Panc1 (cell line): ENCODE measurements at regions not wholly inside any gene's neighbourhood (a gene's known extent, or its start where the extent isn't known, plus 50 kb on each side); places are given as distances from the start of the nearest gene placed in this dataset.

Experiments used
- ATAC-seq: fragments of 200-7000 bp; cut with Tn5 transposase; 2 replicates; pipeline ENCODE4 v1.9.1; 2020; ENCODE audit warnings: mild to moderate bottlenecking, moderate library complexity
- BruUV-seq: library from RNA; stranded (reverse); fragments of 400-500 nt; replicated peaks from 2 replicates; lab custom pipeline; 2021; lab: Mats Ljungman, UMichigan
- CTCF ChIA-PET: fragments of 300-600 bp; sonication (Branson Sonifier 250); formaldehyde crosslinking; loops from one replicate; lab custom pipeline; 2022; ENCODE audit warnings: antibody characterized with exemption; lab: Charles Lee
- POLR2A ChIA-PET: fragments of 300-600 bp; sonication (Branson Sonifier 250); formaldehyde crosslinking; loops from one replicate; lab custom pipeline; 2022; ENCODE audit warnings: antibody characterized with exemption; lab: Charles Lee
- DNase-seq: peaks from one replicate; pipeline ENCODE4 v3.0.0-alpha.2; 2010; ENCODE audit warnings: low read depth, low spot score
- H3K27ac ChIP-seq: 2 replicates; pipeline ENCODE4 v1.5.1; 2011; ENCODE audit warnings: mild to moderate bottlenecking, low read length, inconsistent platforms
- H3K27me3 ChIP-seq: fragments of 200-500 bp; sonication (Bioruptor generic); 2 replicates; pipeline ENCODE4 v1.6.0; 2014; ENCODE audit warnings: low read length, inconsistent platforms; ENCODE audit not compliant: control insufficient read depth, insufficient read depth
- H3K36me3 ChIP-seq: fragments of 200-500 bp; sonication (Bioruptor generic); 2 replicates; pipeline ENCODE4 v1.5.1; 2014; ENCODE audit warnings: inconsistent platforms, mild to moderate bottlenecking, low read length, moderate library complexity; ENCODE audit not compliant: control insufficient read depth, insufficient read depth
- H3K4me1 ChIP-seq: 2 replicates; pipeline ENCODE4 v1.5.1; 2011; ENCODE audit warnings: inconsistent platforms, mild to moderate bottlenecking, low read length, moderate library complexity; ENCODE audit not compliant: control insufficient read depth, insufficient read depth
- H3K4me3 ChIP-seq, 2 experiments: 2 replicates each; pipeline ENCODE4 v1.5.1; 2011 to 2012; ENCODE audit warnings: low read depth in 2 of 2, low read length in 2 of 2, mild to moderate bottlenecking in 2 of 2, inconsistent platforms in 1 of 2, moderate library complexity in 1 of 2
- H3K9me3 ChIP-seq: fragments of 200-500 bp; sonication (Bioruptor generic); 2 replicates; pipeline ENCODE4 v1.5.1; 2014; ENCODE audit warnings: low read depth, mild to moderate bottlenecking, inconsistent platforms, low read length, moderate library complexity; ENCODE audit not compliant: control insufficient read depth, insufficient read depth
- POLR2AphosphoS5 ChIP-seq: IDR thresholded peaks from 2 replicates; pipeline ENCODE4 v1.6.1; 2012; ENCODE audit warnings: mild to moderate bottlenecking, low read depth, low read length, moderate library complexity
- SIN3A ChIP-seq: IDR thresholded peaks from 2 replicates; pipeline ENCODE4 v1.6.1; 2012; ENCODE audit warnings: low read depth, mild to moderate bottlenecking, low read length, moderate library complexity, borderline replicate concordance; ENCODE audit not compliant: insufficient read depth
- TCF7L2 ChIP-seq: IDR thresholded peaks from 2 replicates; pipeline ENCODE4 v1.6.1; 2011; ENCODE audit warnings: mild to moderate bottlenecking, low read depth, low read length, inconsistent platforms
- in situ Hi-C: cut with HindIII; loops from 2 replicates; pipeline ENCODE4 v1.10.0; 2016; ENCODE audit warnings: low sequenced_read_pairs, low pct_unique_long_range_greater_than_20kb
- intact Hi-C: fragments of 100-400 bp; cut with micrococcal nuclease; formaldehyde crosslinking; loops from one replicate; pipeline ENCODE4 v1.10.0; 2022; ENCODE audit not compliant: unreplicated experiment
- TF ChIP-seq, protein P1 (sequence below), 2 experiments: IDR thresholded peaks; 2 replicates each; pipeline ENCODE4 v1.6.1; 2011 to 2012; ENCODE audit warnings: low read depth in 2 of 2, control low read depth in 1 of 2, low read length in 1 of 2, mild to moderate bottlenecking in 1 of 2, moderate library complexity in 1 of 2; ENCODE audit not compliant: insufficient read depth in 1 of 2
- TF ChIP-seq, protein P2 (sequence below): fragments of 450-650 bp; IDR thresholded peaks from 2 replicates; pipeline ENCODE4 v1.5.1; 2017; ENCODE audit warnings: mild to moderate bottlenecking

- Histone ChIP-seq H3K4me1 (no peaks in the 10 kb centered on the region), H3K27me3 (no peaks in the 10 kb centered on the region), H3K4me3 (no peak overlapping the region), H3K36me3 (no peaks in the 10 kb centered on the region), H3K9me3 (no peaks in the 10 kb centered on the region), H3K27ac (no peak overlapping the region)
- CTCF ChIA-PET, result no interaction called here
- no peak for DNase-seq
- intact Hi-C loops, result no loop called here
- POLR2A ChIA-PET, result no interaction called here
- TF ChIP-seq, protein P1, sequence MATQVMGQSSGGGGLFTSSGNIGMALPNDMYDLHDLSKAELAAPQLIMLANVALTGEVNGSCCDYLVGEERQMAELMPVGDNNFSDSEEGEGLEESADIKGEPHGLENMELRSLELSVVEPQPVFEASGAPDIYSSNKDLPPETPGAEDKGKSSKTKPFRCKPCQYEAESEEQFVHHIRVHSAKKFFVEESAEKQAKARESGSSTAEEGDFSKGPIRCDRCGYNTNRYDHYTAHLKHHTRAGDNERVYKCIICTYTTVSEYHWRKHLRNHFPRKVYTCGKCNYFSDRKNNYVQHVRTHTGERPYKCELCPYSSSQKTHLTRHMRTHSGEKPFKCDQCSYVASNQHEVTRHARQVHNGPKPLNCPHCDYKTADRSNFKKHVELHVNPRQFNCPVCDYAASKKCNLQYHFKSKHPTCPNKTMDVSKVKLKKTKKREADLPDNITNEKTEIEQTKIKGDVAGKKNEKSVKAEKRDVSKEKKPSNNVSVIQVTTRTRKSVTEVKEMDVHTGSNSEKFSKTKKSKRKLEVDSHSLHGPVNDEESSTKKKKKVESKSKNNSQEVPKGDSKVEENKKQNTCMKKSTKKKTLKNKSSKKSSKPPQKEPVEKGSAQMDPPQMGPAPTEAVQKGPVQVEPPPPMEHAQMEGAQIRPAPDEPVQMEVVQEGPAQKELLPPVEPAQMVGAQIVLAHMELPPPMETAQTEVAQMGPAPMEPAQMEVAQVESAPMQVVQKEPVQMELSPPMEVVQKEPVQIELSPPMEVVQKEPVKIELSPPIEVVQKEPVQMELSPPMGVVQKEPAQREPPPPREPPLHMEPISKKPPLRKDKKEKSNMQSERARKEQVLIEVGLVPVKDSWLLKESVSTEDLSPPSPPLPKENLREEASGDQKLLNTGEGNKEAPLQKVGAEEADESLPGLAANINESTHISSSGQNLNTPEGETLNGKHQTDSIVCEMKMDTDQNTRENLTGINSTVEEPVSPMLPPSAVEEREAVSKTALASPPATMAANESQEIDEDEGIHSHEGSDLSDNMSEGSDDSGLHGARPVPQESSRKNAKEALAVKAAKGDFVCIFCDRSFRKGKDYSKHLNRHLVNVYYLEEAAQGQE (IDR thresholded peaks at IDR 0.05; ENCODE audit: insufficient read depth in 1 of 2, low read depth in 2 of 2, low read length in 1 of 2), result no peak
- in situ Hi-C loops, result no loop called here
- no peak for ATAC-seq
- BruUV-seq, result no TSS peak
Observed at GRCh38 chr10:2139746-2140145, 402.4 kb upstream of the ADARB2 start.

- POLR2A ChIA-PET, result no interaction called here
- Histone ChIP-seq H3K4me1 (no peaks in the 10 kb centered on the region), H3K27ac (no peak overlapping the region), H3K4me3 (no peak overlapping the region), H3K9me3 (no peaks in the 10 kb centered on the region), H3K36me3 (no peaks in the 10 kb centered on the region), H3K27me3 (no peaks in the 10 kb centered on the region)
- no peak for ATAC-seq
- TF ChIP-seq, protein P2, sequence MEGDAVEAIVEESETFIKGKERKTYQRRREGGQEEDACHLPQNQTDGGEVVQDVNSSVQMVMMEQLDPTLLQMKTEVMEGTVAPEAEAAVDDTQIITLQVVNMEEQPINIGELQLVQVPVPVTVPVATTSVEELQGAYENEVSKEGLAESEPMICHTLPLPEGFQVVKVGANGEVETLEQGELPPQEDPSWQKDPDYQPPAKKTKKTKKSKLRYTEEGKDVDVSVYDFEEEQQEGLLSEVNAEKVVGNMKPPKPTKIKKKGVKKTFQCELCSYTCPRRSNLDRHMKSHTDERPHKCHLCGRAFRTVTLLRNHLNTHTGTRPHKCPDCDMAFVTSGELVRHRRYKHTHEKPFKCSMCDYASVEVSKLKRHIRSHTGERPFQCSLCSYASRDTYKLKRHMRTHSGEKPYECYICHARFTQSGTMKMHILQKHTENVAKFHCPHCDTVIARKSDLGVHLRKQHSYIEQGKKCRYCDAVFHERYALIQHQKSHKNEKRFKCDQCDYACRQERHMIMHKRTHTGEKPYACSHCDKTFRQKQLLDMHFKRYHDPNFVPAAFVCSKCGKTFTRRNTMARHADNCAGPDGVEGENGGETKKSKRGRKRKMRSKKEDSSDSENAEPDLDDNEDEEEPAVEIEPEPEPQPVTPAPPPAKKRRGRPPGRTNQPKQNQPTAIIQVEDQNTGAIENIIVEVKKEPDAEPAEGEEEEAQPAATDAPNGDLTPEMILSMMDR, result peak; percentile 44
- no peak for TF ChIP-seq POLR2AphosphoS5
- CTCF ChIA-PET, result interaction anchor here (0.7 kb wide), 1 partner anchor 118 kb away, joined by 3 read pairs; no protein-coding TSS in a partner anchor
- intact Hi-C loops (no loop called here), in situ Hi-C loops (no loop called here)
- DNase-seq, result no peak
- no TSS peak for BruUV-seq
Observed at GRCh38 chr10:2137549-2138174, 400.3 kb upstream of the ADARB2 start.

DNA sequence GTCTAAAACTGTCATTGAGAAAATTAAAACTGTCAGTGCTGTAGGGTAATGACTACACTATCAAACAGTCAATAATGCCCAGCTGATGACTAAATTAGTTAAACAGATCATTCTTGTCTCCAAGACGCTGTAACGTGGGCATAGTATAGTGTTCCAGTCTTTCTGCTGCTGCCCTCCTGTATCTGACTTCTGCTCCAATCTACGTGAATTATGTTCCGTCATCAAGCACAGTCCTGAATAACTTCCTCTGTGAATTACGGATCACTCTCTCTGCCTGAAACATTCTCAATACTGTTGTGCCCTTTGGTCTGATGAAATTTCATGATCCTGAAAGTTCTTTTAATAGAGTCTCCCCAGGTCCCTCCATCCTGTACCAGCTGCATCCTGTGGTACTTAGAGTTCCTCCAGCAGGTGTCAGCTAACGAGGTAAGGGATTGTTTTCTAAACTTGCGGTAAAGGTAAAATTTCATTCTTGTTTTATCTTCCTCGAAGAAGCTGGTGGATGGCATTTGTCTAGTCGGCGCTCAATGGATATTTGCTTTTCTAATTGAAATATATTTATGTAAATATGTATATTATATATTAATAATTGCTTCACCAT is 393.5 kb upstream of the ADARB2 start:
- POLR2A ChIA-PET, result no interaction called here
- H3K27ac ChIP-seq, result no peak overlapping the region
- no TSS peak for BruUV-seq
- no peaks in the 10 kb centered on the region for H3K9me3 ChIP-seq
- intact Hi-C loops, result no loop called here
- CTCF ChIA-PET, result no interaction called here
- no peak for ATAC-seq
- in situ Hi-C loops, result no loop called here
- DNase-seq, result no peak
- no peaks in the 10 kb centered on the region for H3K27me3 ChIP-seq
- no peaks in the 10 kb centered on the region for H3K4me1 ChIP-seq
- no peaks in the 10 kb centered on the region for H3K36me3 ChIP-seq
- H3K4me3 ChIP-seq, result no peak overlapping the region
- TF ChIP-seq, protein P1 (IDR thresholded peaks at IDR 0.05; ENCODE audit: insufficient read depth in 1 of 2, low read depth in 2 of 2, low read length in 1 of 2), result no peak
- TF ChIP-seq, protein P2, result no peak
- TF ChIP-seq SIN3A (no peak), POLR2AphosphoS5 (no peak), TCF7L2 (no peak)
